HG02610 (cell line): ENCODE measurements at regions not wholly inside any gene's neighbourhood (a gene's known extent, or its start where the extent isn't known, plus 50 kb on each side); places are given as distances from the start of the nearest gene placed in this dataset.

Experiments
- ATAC-seq: cut with Tn5 transposase; IDR thresholded peaks from one replicate; pipeline ENCODE4 v1.9.1; 2021; ENCODE audit warnings: mild to moderate bottlenecking, moderate library complexity; ENCODE audit not compliant: unreplicated experiment

DNA sequence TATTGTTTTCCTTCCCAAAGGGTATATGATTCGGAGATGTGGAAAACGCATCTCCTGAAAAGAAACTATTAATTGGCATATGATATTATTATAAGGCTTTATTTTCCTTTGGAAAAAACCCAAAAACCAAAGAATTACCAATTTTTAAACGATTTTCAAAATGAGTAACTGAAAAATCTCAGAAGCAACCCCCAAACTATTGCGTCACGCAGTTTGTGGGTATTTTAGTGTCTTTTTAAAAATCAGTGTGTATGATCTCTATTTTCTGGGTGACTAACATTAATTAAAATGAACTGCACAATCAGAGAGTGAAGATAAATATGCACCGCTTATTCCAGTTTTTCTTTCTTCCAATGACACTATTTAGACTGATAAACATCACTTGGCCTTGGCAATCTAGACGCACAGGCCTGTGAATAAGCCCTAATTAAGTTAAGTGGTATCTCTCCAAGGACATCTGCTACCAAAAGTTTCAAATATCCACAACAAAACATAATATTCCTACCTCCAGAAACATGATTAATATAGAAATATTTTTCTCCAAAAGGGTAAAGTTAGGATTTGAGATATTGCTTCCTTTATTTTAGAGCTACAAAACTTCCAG lies 511.5 kb upstream of the FAM241A start:
- no peak for ATAC-seq

DNA sequence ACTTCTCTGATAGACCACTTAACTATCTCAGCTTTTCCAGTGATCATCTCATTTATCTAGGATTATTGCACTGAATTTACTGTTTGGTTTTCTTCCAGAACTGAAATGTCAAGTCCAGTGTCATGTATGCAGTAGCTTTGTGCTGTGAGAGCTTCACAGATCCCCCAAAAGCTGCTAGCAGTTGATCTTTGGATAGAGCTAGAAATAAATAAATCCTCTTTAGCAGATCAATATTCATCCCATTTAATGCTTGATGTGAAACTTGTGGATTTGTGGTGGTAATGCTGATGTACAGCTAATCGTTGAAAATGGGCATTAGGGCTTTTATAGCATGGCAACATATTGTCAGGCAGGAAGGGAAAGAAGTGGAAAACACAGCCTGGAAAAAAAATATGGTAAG lies 509.6 kb upstream of the FAM241A start:
- no peak for ATAC-seq

DNA sequence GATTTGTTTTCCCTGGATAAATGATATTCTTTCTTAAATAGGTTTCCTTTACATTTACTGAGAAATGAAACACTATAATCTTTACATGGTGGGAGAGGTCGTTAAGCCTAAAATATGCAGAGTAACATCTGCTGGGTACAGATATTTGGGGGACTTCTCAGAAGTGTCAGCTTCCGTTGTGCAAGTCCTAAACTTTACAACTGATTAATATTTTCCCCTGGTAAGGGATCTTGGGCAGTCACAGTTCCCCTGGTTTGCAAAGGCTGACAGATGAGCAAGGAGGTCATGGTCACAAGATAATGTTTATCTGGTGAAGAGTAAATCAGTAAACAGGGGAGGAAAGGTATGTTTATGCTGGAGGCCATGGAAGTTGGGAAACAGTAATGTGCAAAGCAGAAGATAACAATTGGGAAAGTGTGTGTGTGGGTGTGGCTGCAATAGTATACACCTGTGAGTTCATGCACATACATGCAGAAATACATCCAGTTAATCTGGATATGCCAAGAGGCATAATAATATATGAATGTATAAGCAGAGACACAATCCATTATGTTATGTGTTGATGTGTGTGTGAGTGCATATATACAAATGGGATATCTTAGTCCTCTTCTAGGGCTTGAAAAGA lies 508.2 kb upstream of the FAM241A start:
- ATAC-seq, result no peak

DNA sequence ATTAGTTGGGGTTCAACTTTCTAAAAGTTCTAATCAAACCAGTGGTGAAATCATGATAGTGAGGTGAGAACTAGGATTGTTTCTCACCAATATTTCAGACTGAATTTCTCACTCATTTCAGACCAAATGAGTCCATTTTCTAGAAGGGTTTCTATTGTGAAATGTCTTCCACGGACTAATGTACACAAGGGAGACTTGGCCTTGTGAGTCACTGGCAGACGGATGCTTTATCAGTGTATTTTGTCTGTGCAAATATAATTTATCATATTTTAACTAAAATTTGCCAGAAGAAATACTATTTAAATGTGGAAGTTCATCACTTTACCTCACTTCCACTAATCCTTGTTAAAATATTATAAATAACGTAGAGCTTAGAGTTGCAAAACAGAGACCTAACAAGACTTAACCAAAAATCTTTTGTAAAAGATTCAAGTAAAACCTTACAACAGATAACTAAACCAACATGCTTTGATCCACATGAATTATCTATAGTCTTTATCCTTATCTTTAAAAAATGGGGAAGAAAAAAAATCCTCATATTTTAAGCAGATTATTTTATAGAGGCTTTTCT lies 506.0 kb upstream of the FAM241A start:
- no peak for ATAC-seq

DNA sequence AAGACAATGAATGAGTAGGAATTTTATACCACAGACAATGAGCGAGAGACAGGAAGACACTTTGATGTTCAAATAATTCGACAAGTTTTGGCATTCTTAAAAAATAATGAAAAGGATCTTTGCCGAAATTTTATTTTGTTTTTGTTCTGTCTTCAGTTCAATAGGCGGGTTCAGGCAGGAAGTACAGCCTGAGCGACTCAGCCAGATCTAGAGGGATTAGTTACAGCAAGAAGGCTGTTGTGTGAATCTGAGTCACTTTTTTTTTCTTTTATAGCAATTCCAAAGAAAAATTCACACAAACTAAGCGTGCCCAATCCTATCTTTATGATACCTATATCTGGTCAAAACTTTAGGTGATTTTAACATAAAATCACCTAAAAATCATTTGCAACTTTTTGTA lies 505.4 kb upstream of the FAM241A start:
- ATAC-seq, result no peak

DNA sequence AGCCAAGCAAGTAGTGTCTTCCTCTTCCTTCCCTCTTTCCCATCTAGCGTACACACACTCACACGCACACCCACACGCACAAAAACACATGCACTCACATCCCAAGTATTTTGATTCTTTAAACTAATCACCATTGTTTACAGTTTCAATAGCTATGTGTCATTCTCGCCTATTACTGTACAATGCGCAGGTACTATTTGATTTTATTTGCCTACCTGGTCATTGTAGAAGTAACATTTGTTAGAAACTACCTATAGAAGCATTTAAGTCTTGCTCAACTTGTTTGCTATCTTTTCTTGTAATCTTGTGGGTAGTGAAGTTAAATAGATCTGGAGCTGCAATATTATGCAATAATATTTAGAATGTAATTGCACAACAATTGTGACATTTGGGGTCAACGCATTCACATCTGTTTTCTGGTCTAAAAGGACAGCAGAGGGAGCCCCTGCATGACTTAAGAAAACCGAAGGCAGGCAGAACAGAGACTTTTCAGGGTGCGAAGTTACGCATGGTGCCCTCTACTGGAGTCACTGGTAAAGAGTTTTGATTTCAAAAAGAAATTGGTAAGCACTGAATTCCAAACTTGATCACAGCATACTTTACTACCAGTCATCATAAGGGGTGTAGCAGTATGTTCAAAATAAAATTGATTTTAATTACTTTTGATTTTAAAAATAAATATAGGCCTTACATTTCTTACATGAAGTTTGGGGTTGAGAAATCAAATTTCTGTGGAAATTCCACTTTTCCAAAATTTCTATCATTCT lies 503.3 kb upstream of the FAM241A start:
- peak; percentile 93 for ATAC-seq

DNA sequence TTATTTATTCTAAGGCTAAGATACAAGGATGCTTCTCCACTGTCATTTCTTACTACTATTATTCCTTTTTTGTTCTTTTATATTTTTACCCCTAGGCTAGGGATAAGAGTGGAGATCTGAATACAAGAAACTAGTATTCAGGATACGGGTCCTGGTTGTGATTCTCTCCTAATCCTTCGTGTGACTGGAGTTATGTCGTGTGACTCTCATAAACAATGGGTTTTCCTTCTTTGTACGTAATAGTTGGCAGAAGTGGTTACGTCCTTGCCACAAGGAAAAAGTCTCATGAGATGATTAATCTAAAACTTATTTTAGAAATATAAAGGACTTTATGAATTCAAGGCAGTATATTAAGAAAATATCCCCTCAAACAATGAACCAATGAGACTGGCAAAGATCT lies 497.2 kb upstream of the FAM241A start:
- ATAC-seq, result no peak

DNA sequence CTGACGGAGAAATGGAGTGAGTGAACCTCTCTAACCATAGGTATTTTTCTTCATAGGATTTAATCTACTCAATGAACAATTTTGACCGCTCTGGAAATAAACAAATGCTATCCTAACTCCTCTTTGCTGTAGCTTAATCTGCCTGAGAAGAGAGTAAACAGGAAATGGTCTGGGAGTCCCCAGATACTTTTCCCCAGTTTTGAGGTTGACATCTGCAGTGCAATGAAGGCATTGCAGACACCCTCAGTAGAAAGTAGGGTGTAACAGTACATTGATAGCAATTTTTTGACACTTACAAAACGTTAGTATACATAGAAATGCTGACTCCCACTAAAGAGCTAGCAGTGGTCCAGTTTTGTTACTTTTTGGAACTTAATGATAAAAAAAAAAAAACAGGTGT lies 495.9 kb upstream of the FAM241A start:
- no peak for ATAC-seq

DNA sequence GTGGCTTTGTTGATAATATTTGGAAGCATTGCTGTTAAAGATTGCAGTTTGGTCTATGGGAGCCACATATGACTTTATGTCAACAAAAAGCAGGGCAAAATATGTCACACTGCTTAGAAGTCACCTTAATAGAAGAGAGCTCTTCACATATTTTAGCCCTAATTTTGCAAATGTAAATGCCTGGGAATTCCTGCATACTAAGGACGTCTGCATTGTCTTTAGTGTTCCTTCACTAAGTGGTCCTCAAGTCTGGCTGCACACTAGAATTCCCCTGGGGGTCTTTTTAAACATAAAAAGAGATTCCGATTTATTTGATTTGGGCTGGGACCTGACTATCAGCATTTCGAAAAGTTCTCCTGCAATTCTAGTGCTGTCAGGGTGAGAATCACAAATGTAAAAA lies 495.1 kb upstream of the FAM241A start:
- no peak for ATAC-seq

DNA sequence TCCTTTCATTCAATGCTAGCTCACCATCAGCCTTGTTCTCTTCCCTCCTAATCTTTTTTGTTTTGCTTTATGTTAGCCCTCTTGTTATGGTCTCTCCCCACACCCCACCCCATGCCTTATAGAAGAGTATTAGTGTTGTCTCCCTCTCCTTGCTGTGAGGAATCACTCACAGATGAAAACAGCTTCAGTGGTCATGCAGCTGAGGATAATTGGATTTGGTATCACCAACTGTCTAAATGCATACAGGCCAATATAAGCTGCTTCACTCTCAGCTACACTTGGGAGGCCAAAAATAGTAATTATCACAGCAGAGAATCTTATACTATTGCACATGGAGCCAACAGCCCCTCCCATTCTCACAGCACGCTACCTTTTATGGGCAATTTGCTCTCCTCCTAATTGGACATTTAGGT lies 494.6 kb upstream of the FAM241A start:
- no peak for ATAC-seq

DNA sequence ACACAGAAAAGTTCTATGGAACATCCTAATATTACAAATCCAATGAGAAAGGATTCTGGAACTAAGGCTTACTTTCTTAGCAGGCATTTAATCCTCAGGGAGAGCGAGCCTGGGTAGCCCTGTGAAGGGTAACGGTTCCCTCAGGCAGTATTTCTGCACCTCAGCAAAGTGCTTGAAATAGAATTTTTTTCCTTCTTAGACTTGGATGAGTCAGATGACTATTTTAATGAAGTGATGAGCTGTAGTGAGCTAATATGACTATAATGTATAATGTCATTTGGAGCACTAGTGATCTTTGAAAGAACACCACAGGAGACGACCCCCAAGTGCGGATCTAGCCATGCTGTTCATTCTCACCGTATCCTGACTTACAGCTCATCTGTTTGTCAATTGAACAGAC lies 493.0 kb upstream of the FAM241A start:
- no peak for ATAC-seq

DNA sequence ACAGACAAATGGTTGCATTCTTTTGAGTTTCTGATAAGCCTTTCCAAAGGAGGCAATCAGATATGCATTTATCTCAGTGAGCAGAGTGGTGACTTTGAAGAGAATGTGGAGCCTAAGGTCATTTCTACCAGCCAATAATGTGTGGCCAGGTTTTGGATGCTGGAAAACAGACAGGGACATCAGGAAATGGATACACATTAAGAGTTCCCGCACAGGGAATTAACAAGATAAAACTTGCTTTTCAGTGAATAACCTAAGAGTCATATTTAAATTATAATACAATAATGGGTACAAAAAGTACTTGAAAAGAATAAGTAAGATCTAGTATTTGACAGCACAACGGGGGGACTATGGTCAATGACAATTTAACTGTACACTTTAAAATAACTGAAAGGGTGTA lies 492.3 kb upstream of the FAM241A start:
- ATAC-seq, result no peak

DNA sequence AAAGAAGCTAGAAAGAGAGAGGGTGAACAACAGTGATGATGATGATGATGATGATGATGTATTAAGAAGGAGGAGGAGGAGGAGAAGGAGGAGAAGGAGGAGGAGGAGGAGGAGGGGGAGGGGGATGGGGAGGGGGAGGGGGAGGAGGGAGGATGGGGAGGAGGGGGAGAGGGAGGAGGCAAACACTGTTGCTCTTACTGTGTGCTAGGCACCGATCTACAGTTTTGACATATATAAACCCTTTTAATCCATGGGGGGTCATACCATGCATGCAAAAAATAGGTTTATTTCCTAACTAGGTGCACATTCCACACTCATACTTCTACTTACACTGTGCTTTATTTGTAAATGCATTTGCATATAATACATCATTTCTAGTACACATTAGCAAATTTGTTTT lies 482.8 kb upstream of the FAM241A start:
- no peak for ATAC-seq

DNA sequence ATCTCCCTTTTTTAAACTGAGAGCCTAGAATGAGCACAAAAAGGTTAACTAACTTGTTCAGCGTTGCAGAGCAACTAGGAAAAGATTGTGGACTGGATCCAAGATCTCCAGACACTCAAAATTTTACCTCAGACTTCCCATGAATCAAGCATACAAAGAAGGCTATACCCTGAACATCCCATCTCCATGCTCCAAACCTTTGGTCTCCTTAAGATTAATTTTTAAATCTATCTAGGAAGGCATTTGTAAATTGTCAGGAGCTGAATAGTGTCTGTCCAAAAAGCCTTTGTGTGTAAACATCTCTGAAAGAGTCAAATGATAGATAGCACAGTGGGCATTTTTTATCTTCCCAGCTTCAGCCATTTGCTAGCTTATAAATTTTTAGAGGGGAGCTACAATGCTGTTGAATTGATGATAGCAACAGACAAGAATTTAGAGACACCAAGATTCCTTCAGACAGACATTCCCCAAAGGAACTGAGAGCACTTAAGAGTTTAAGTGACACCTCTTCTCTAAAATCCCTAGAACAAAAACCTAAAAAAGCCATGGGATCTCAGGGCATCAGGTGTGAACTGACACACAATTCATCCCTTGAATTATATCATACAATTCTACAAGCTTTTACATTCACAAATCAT lies 480.8 kb upstream of the FAM241A start:
- ATAC-seq, result no peak

DNA sequence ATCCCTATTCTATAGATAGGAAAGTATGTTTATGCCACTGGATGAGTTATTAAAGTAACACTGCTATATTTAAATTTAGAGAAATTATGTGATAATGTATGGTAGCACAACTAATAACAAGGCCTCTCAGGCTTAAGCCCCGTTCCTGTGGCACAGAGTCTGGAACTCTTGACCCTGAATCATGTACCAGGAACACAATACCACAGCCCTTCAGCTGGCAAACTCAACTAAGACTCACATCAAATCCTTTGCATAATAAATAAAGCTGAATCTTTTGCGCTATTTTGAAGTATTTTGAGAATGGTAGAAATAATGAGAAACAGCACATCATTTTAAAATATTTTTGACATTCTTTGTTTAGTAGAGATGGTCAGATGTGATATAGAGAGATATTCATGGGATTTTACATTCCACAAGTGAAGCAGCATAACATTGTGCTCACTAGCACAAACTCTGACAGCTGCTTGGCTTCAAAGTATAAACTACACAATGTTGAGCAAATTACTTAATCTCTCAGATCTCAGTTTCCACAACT lies 478.4 kb upstream of the FAM241A start:
- ATAC-seq, result no peak

DNA sequence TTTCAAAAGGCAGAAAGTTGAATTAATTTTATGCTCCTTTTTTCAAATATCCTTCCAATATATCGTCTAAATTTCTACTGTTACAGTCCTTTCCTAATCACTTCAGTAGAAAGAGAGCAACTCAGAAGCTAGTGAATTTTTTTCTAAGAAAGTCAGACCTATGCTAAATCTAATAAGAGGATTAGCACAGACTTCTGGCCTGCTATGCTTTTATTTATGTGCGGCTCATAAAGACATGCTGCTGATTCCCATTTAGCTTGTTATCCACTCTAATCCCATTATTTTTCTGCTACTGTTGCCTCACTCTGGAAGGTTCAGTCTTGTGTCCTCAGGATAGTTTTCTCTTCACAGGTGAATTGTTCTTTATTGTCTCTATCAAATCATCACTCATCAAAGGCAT lies 473.5 kb upstream of the FAM241A start:
- no peak for ATAC-seq

DNA sequence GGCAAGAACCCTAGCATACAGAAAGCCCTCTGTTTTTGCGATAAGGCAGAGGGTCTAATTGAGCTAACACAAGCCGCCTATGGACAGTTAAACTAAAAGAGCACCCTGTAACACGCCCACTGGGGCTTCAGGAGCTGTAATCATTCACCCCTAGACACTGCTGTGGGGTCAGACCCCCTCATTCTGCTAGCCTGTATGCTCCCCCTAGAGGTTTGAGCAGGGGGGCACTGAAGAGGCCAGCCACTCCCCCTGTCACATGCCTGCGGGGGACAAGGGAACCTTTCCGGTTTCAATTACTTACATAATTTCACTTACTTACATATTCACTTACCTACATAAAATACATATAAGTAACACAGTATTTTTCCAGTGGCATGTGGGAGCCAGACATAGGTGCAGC lies 469.5 kb upstream of the FAM241A start:
- no peak for ATAC-seq

DNA sequence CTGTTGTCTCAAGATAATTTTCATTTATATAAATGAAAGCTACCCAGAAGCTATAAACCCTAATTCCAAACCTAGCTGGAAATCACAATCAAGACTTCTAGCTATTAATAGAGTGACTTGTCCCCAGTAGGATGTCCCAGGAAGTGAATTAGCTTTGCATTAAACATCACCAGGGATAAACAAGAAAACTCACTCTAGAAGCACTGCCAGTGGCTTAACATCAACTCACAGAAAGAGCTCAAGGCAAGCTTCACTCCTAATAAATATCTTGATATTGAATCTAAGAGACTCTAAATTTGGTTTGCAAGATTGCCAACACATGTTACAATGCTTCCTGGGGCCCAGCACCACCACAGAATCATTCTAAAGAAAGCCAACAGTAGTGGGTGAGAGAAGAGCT lies 468.7 kb upstream of the FAM241A start:
- ATAC-seq, result no peak

DNA sequence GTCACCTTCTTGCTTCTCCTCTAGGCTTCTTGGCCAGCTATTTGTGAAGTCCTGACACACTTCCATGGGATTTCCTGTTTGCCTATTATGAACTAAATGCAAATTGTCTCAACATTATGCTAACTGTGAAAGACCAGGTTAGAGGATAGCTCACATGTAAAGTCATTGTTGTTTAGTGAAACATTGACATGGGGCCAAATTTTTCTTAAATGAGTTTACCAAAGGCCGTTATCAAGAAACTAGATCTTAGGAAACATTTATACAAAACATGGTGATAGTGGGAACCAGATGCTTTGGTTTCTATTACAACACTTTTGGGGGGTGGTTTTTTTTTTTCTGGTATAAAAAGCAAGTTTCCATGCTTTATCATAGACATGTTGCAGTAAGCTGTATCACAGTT lies 466.8 kb upstream of the FAM241A start:
- no peak for ATAC-seq

DNA sequence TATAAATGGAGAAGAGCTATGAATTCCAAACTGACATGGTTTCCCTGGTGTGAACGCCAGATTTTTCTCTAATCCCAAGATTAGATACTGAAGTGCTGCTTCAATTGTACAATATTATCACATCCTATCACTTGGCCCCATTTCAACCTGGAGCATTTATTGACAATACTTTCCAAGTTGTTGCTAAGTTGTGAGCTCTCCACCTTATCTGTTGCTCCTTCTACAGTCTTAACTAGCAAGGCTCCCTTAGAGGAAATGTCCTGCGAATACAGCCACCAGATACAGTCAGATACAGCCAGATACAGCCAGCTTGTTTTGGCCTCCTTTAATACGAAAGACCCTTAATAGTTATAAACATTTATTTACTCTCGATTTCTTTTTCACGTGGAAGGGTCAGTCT lies 466.3 kb upstream of the FAM241A start:
- no peak for ATAC-seq

DNA sequence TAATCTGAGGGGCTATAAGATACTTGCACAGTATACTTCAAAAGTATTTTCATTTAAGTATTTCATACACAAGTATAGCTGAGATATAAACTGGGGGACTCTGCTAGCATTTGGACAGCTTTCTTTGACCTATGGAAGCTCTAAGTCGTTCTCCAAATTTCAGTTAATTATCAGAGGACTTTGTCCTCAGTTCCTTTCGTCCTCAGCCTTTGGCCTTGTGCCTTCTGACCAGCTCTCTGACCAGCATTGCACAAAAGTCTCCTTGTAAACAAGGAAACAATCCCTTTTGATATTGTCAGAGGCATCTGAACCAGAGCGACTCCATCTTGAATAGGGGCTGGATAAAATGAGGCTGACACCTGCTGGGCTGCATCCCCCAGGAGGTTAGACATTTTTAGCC lies 464.0 kb upstream of the FAM241A start:
- ATAC-seq, result no peak
